Inferior parietal cortex (tissue), 1 donor: ENCODE measurements at regions not wholly inside any gene's neighbourhood (a gene's known extent, or its start where the extent isn't known, plus 50 kb on each side); places are given as distances from the start of the nearest gene placed in this dataset.
"Not testable (repeated sequence)": the region's sequence is repeated elsewhere in the genome, so short reads cannot be mapped to it uniquely, and the experiment has no call there.

ENCODE experiments used
- DNase-seq: peaks from one replicate; pipeline ENCODE4 v3.0.0-alpha.2; 2016; ENCODE audit errors: extremely low spot score

- no peak for DNase-seq
Observed at GRCh38 chr6:167408235-167408869, 83.5 kb downstream of the TTLL2 start.

GRCh38 chr6:167409079-167409478 lies 84.2 kb downstream of the TTLL2 start:
- DNase-seq: no peak

- no peak for DNase-seq
Observed at GRCh38 chr6:167409694-167410093, 84.8 kb downstream of the TTLL2 start.

- DNase-seq: no peak
Observed at GRCh38 chr6:167410462-167410861, 85.6 kb downstream of the TTLL2 start.

- no peak for DNase-seq
Observed at GRCh38 chr6:167412506-167412905, 87.6 kb downstream of the TTLL2 start.

GRCh38 chr6:167415441-167415961 lies 90.6 kb downstream of the TTLL2 start:
- DNase-seq: no peak

GRCh38 chr6:167416676-167417430 lies 92.0 kb downstream of the TTLL2 start:
- DNase-seq: no peak

- DNase-seq: no peak
Observed at GRCh38 chr6:167420177-167420576, 95.3 kb downstream of the TTLL2 start.

- DNase-seq: no peak
Observed at GRCh38 chr6:167420858-167421766, 96.2 kb downstream of the TTLL2 start.

GRCh38 chr6:167421944-167422343 lies 97.1 kb downstream of the TTLL2 start:
- DNase-seq: not testable (repeated sequence)

- DNase-seq: no peak
Observed at GRCh38 chr6:167422934-167423333, 98.0 kb downstream of the TTLL2 start.

- no peak for DNase-seq
Observed at GRCh38 chr6:167424060-167424673, 99.3 kb downstream of the TTLL2 start.

GRCh38 chr6:167424700-167425099 lies 99.8 kb downstream of the TTLL2 start:
- no peak for DNase-seq

- DNase-seq: no peak
Observed at GRCh38 chr6:167426084-167426483, 101.2 kb downstream of the TTLL2 start.

GRCh38 chr6:167426651-167427050 lies 101.8 kb downstream of the TTLL2 start:
- DNase-seq: no peak

- peak; percentile 50 for DNase-seq
Observed at GRCh38 chr6:167428664-167429333, 103.9 kb downstream of the TTLL2 start.

GRCh38 chr6:167429353-167429752 lies 104.5 kb downstream of the TTLL2 start:
- DNase-seq: no peak

GRCh38 chr6:167435209-167435728 lies 110.4 kb downstream of the TTLL2 start:
- DNase-seq: no peak

GRCh38 chr6:167437888-167438484 lies 113.1 kb downstream of the TTLL2 start:
- DNase-seq: no peak

GRCh38 chr6:167441715-167442206 lies 116.9 kb downstream of the TTLL2 start:
- DNase-seq: no peak
